ENCODE measurements at regions not wholly inside any gene's neighbourhood (a gene's known extent, or its start where the extent isn't known, plus 50 kb on each side); places are given as distances from the start of the nearest gene placed in this dataset.
"Not testable (repeated sequence)": the region's sequence is repeated elsewhere in the genome, so short reads cannot be mapped to it uniquely, and the experiment has no call there.

- no peak for DNase-seq (ENCODE audit: low read depth)
Observed at GRCh38 chr7:121744877-121745276, 128.1 kb upstream of the PTPRZ1 start.

- DNase-seq (ENCODE audit: low read depth), result no peak
Observed at GRCh38 chr7:121744319-121744718, 128.6 kb upstream of the PTPRZ1 start.

- DNase-seq (ENCODE audit: low read depth), result peak; percentile 36
Observed at GRCh38 chr7:121741896-121742295, 131.1 kb upstream of the PTPRZ1 start.

- no peak for DNase-seq (ENCODE audit: low read depth)
Observed at GRCh38 chr7:121739465-121739864, 133.5 kb upstream of the PTPRZ1 start.

GRCh38 chr7:121730869-121731268 lies 142.1 kb upstream of the PTPRZ1 start:
- DNase-seq (ENCODE audit: low read depth), result no peak

GRCh38 chr7:121714559-121715303 lies 158.2 kb upstream of the PTPRZ1 start:
- no peak for DNase-seq (ENCODE audit: low read depth)

- not testable (repeated sequence) for DNase-seq (ENCODE audit: low read depth)
Observed at GRCh38 chr7:121712961-121713360, 160.0 kb upstream of the PTPRZ1 start.

- DNase-seq (ENCODE audit: low read depth), result no peak
Observed at GRCh38 chr7:121697731-121698316, 175.1 kb upstream of the PTPRZ1 start.

GRCh38 chr7:121696954-121697353 lies 176.0 kb upstream of the PTPRZ1 start:
- DNase-seq (ENCODE audit: low read depth), result no peak

GRCh38 chr7:121689749-121690148 lies 183.2 kb upstream of the PTPRZ1 start:
- DNase-seq (ENCODE audit: low read depth), result no peak

- no peak for DNase-seq (ENCODE audit: low read depth)
Observed at GRCh38 chr7:121681700-121682099, 191.3 kb upstream of the PTPRZ1 start.

GRCh38 chr7:121676168-121676567 lies 196.8 kb upstream of the PTPRZ1 start:
- no peak for DNase-seq (ENCODE audit: low read depth)

GRCh38 chr7:121674455-121674854 lies 198.5 kb upstream of the PTPRZ1 start:
- not testable (repeated sequence) for DNase-seq (ENCODE audit: low read depth)

GRCh38 chr7:121669144-121669543 lies 203.8 kb upstream of the PTPRZ1 start:
- no peak for DNase-seq (ENCODE audit: low read depth)

GRCh38 chr7:121666306-121666705 lies 206.7 kb upstream of the PTPRZ1 start:
- DNase-seq (ENCODE audit: low read depth), result no peak

- no peak for DNase-seq (ENCODE audit: low read depth)
Observed at GRCh38 chr7:121643320-121643719, 229.6 kb upstream of the PTPRZ1 start.

GRCh38 chr7:121639705-121640104 lies 233.3 kb upstream of the PTPRZ1 start:
- DNase-seq (ENCODE audit: low read depth), result no peak

- no peak for DNase-seq (ENCODE audit: low read depth)
Observed at GRCh38 chr7:121638286-121638685, 234.7 kb upstream of the PTPRZ1 start.

- DNase-seq (ENCODE audit: low read depth), result no peak
Observed at GRCh38 chr7:121634356-121634755, 238.2 kb upstream of the FAM3C start.

GRCh38 chr7:121633186-121633585 lies 237.1 kb upstream of the FAM3C start:
- DNase-seq (ENCODE audit: low read depth), result no peak

- DNase-seq (ENCODE audit: low read depth), result peak; percentile 30
Observed at GRCh38 chr7:121624958-121625357, 228.8 kb upstream of the FAM3C start.

- no peak for DNase-seq (ENCODE audit: low read depth)
Observed at GRCh38 chr7:121623130-121623872, 227.2 kb upstream of the FAM3C start.
